ENCODE measurements at regions not wholly inside any gene's neighbourhood (a gene's known extent, or its start where the extent isn't known, plus 50 kb on each side); places are given as distances from the start of the nearest gene placed in this dataset.

GRCh38 chr12:45666396-45666795 lies 63.1 kb upstream of the ARID2 start:
- H3K4me3 ChIP-seq (ENCODE audit: insufficient read depth, low read length): no peak overlapping the region
- H3K9me3 ChIP-seq (ENCODE audit: low read depth, low read length): no peaks in the 10 kb centered on the region
- H3K27ac ChIP-seq (ENCODE audit: low read depth, low read length): no peak overlapping the region
- H2AFZ ChIP-seq (ENCODE audit: low read length): no peak overlapping the region
- H3K27me3 ChIP-seq (ENCODE audit: insufficient read depth, low read length): peaks cover 4% of the 10 kb centered on the region
- no peaks in the 10 kb centered on the region for H3K79me2 ChIP-seq (ENCODE audit: insufficient read depth, low read length)
- no peak for DNase-seq (ENCODE audit: insufficient read length, low spot score, missing footprints)
- H3K36me3 ChIP-seq (ENCODE audit: insufficient read depth, low read length): no peaks in the 10 kb centered on the region
- no peak overlapping the region for H3K4me2 ChIP-seq (ENCODE audit: insufficient read depth, low read length)
- H3K4me1 ChIP-seq (ENCODE audit: insufficient read depth, low read length): peaks cover 5% of the 10 kb centered on the region
- H4K20me1 ChIP-seq (ENCODE audit: insufficient read depth, low read length): no peaks in the 10 kb centered on the region
- no peak for TF ChIP-seq CTCF (IDR thresholded peaks at IDR 0.05; ENCODE audit: extremely low read depth, low read depth, low read length)

- DNase-seq (ENCODE audit: insufficient read length, low spot score, missing footprints): no peak
- no peak for TF ChIP-seq CTCF (IDR thresholded peaks at IDR 0.05; ENCODE audit: extremely low read depth, low read depth, low read length)
- Histone ChIP-seq H3K4me1 (ENCODE audit: insufficient read depth, low read length) (peaks cover 5% of the 10 kb centered on the region), H3K27me3 (ENCODE audit: insufficient read depth, low read length) (peaks cover 4% of the 10 kb centered on the region), H3K27ac (ENCODE audit: low read depth, low read length) (no peak overlapping the region), H4K20me1 (ENCODE audit: insufficient read depth, low read length) (no peaks in the 10 kb centered on the region), H3K79me2 (ENCODE audit: insufficient read depth, low read length) (no peaks in the 10 kb centered on the region), H3K36me3 (ENCODE audit: insufficient read depth, low read length) (no peaks in the 10 kb centered on the region), H2AFZ (ENCODE audit: low read length) (no peak overlapping the region), H3K9me3 (ENCODE audit: low read depth, low read length) (no peaks in the 10 kb centered on the region), H3K4me3 (ENCODE audit: insufficient read depth, low read length) (no peak overlapping the region), H3K4me2 (ENCODE audit: insufficient read depth, low read length) (no peak overlapping the region)
Measured at GRCh38 chr12:45666816-45667215, 62.7 kb upstream of the ARID2 start.

- no peak overlapping the region for H3K4me3 ChIP-seq (ENCODE audit: insufficient read depth, low read length)
- H3K4me2 ChIP-seq (ENCODE audit: insufficient read depth, low read length): no peak overlapping the region
- H3K79me2 ChIP-seq (ENCODE audit: insufficient read depth, low read length): no peaks in the 10 kb centered on the region
- peaks cover 4% of the 10 kb centered on the region for H3K27me3 ChIP-seq (ENCODE audit: insufficient read depth, low read length)
- H3K27ac ChIP-seq (ENCODE audit: low read depth, low read length): no peak overlapping the region
- DNase-seq (ENCODE audit: insufficient read length, low spot score, missing footprints): no peak
- no peak overlapping the region for H2AFZ ChIP-seq (ENCODE audit: low read length)
- TF ChIP-seq CTCF (IDR thresholded peaks at IDR 0.05; ENCODE audit: extremely low read depth, low read depth, low read length): no peak
- H3K36me3 ChIP-seq (ENCODE audit: insufficient read depth, low read length): no peaks in the 10 kb centered on the region
- no peaks in the 10 kb centered on the region for H3K9me3 ChIP-seq (ENCODE audit: low read depth, low read length)
- H3K4me1 ChIP-seq (ENCODE audit: insufficient read depth, low read length): peaks cover 5% of the 10 kb centered on the region
- no peaks in the 10 kb centered on the region for H4K20me1 ChIP-seq (ENCODE audit: insufficient read depth, low read length)
Measured at GRCh38 chr12:45667761-45668160, 61.7 kb upstream of the ARID2 start.

GRCh38 chr12:45668641-45669040 lies 60.9 kb upstream of the ARID2 start:
- DNase-seq (ENCODE audit: insufficient read length, low spot score, missing footprints): no peak
- no peaks in the 10 kb centered on the region for H3K36me3 ChIP-seq (ENCODE audit: insufficient read depth, low read length)
- no peak for TF ChIP-seq CTCF (IDR thresholded peaks at IDR 0.05; ENCODE audit: extremely low read depth, low read depth, low read length)
- no peaks in the 10 kb centered on the region for H3K79me2 ChIP-seq (ENCODE audit: insufficient read depth, low read length)
- peaks cover 5% of the 10 kb centered on the region for H3K4me1 ChIP-seq (ENCODE audit: insufficient read depth, low read length)
- peaks cover 4% of the 10 kb centered on the region for H3K27me3 ChIP-seq (ENCODE audit: insufficient read depth, low read length)
- H3K9me3 ChIP-seq (ENCODE audit: low read depth, low read length): no peaks in the 10 kb centered on the region
- H3K4me2 ChIP-seq (ENCODE audit: insufficient read depth, low read length): no peak overlapping the region
- no peak overlapping the region for H3K4me3 ChIP-seq (ENCODE audit: insufficient read depth, low read length)
- H4K20me1 ChIP-seq (ENCODE audit: insufficient read depth, low read length): no peaks in the 10 kb centered on the region
- H3K27ac ChIP-seq (ENCODE audit: low read depth, low read length): no peak overlapping the region
- H2AFZ ChIP-seq (ENCODE audit: low read length): no peak overlapping the region
